OCI-LY1 (cell line): ENCODE measurements at regions not wholly inside any gene's neighbourhood (a gene's known extent, or its start where the extent isn't known, plus 50 kb on each side); places are given as distances from the start of the nearest gene placed in this dataset.

Source experiments
- H2AFZ ChIP-seq: fragments of 200-600 bp; sonication (generic), shearing (Covaris generic); 2 replicates; pipeline ENCODE4 v1.6.0; 2014; ENCODE audit warnings: antibody characterized with exemption, mild to moderate bottlenecking, low read length
- H3F3A ChIP-seq: fragments of 200-600 bp; sonication (generic), shearing (Covaris generic); 2 replicates; pipeline ENCODE4 v1.6.0; 2014; ENCODE audit warnings: mild to moderate bottlenecking, antibody characterized with exemption, low read length, moderate library complexity; ENCODE audit not compliant: insufficient read depth
- H3K27ac ChIP-seq: fragments of 200-600 bp; sonication (generic); 2 replicates; pipeline ENCODE4 v1.5.1; 2014; ENCODE audit warnings: low read length, mixed run types, mild to moderate bottlenecking, low read depth; ENCODE audit not compliant: poor library complexity, severe bottlenecking
- H3K27me3 ChIP-seq: fragments of 200-600 bp; sonication (generic); 2 replicates; pipeline ENCODE4 v1.6.0; 2014; ENCODE audit warnings: antibody characterized with exemption, mild to moderate bottlenecking, low read length, moderate library complexity; ENCODE audit not compliant: insufficient read depth
- H3K36me3 ChIP-seq: fragments of 200-600 bp; sonication (generic); 2 replicates; pipeline ENCODE4 v1.6.1; 2014; ENCODE audit warnings: mild to moderate bottlenecking, antibody characterized with exemption, low read length, moderate library complexity, mixed read lengths; ENCODE audit not compliant: insufficient read depth
- H3K4me1 ChIP-seq: fragments of 200-600 bp; sonication (generic); 2 replicates; pipeline ENCODE4 v1.5.1; 2014; ENCODE audit warnings: mild to moderate bottlenecking, low read length, moderate library complexity; ENCODE audit not compliant: insufficient read depth, severe bottlenecking
- H3K4me2 ChIP-seq: fragments of 200-600 bp; sonication (generic), shearing (Covaris generic); 2 replicates; pipeline ENCODE4 v1.6.1; 2014; ENCODE audit warnings: low read length
- H3K4me3 ChIP-seq: fragments of 200-600 bp; sonication (generic); 2 replicates; pipeline ENCODE4 v1.5.1; 2014; ENCODE audit warnings: low read length, low read depth, mild to moderate bottlenecking, mixed read lengths; ENCODE audit not compliant: poor library complexity, severe bottlenecking
- H3K79me2 ChIP-seq: fragments of 200-600 bp; shearing (Covaris generic); 2 replicates; pipeline ENCODE4 v1.6.1; 2016; ENCODE audit warnings: mixed run types, low read length, mixed read lengths; ENCODE audit not compliant: insufficient read depth
- H3K9ac ChIP-seq: fragments of 200-600 bp; sonication (generic), shearing (Covaris generic); 2 replicates; pipeline ENCODE4 v1.6.1; 2014; ENCODE audit warnings: mild to moderate bottlenecking, low read length, mixed read lengths
- H3K9me2 ChIP-seq: fragments of 200-600 bp; sonication (generic), shearing (Covaris generic); 2 replicates; pipeline ENCODE4 v1.6.1; 2014; ENCODE audit warnings: low read depth, mild to moderate bottlenecking, low read length, mixed read lengths
- H3K9me3 ChIP-seq: fragments of 200-600 bp; shearing (Covaris generic); 2 replicates; pipeline ENCODE4 v1.6.1; 2014; ENCODE audit warnings: low read length, mixed read lengths
- H4K20me1 ChIP-seq: fragments of 200-600 bp; sonication (generic), shearing (Covaris generic); 2 replicates; pipeline ENCODE4 v1.6.0; 2016; ENCODE audit warnings: mild to moderate bottlenecking, low read length; ENCODE audit not compliant: insufficient read depth
- CTCF ChIP-seq: fragments of 200-600 bp; sonication (generic), shearing (Covaris generic); IDR thresholded peaks from 2 replicates; pipeline ENCODE4 v1.5.1; 2017; ENCODE audit warnings: mild to moderate bottlenecking, antibody characterized with exemption, low read length, moderate library complexity, mixed read lengths
- EZH2 ChIP-seq: fragments of 200-600 bp; sonication (generic), shearing (Covaris generic); IDR thresholded peaks from 2 replicates; pipeline ENCODE4 v1.8.0; 2017; ENCODE audit warnings: borderline replicate concordance, mixed run types, mild to moderate bottlenecking, antibody characterized with exemption, low read length, moderate library complexity, mixed read lengths

- no peaks in the 10 kb centered on the region for H3K9me2 ChIP-seq
- no peaks in the 10 kb centered on the region for H3K36me3 ChIP-seq
- H3K9me3 ChIP-seq, result no peaks in the 10 kb centered on the region
- no peak overlapping the region for H3K4me3 ChIP-seq
- no peak overlapping the region for H3K9ac ChIP-seq
- no peak overlapping the region for H3K4me2 ChIP-seq
- no peaks in the 10 kb centered on the region for H4K20me1 ChIP-seq
- H3K27ac ChIP-seq, result no peak overlapping the region
- no peak overlapping the region for H2AFZ ChIP-seq
- no peaks in the 10 kb centered on the region for H3F3A ChIP-seq
- H3K27me3 ChIP-seq, result no peaks in the 10 kb centered on the region
- no peaks in the 10 kb centered on the region for H3K4me1 ChIP-seq
- TF ChIP-seq EZH2, result no peak
- TF ChIP-seq CTCF, result no peak
- H3K79me2 ChIP-seq, result no peaks in the 10 kb centered on the region
Measured at GRCh38 chr3:6362406-6362805, 498.5 kb upstream of the GRM7 start.

GRCh38 chr3:6367171-6367570 is 493.7 kb upstream of the GRM7 start:
- no peak overlapping the region for H3K9ac ChIP-seq
- H3K4me3 ChIP-seq, result no peak overlapping the region
- TF ChIP-seq EZH2 (no peak), CTCF (no peak)

GRCh38 chr3:6392123-6392522 is 468.8 kb upstream of the GRM7 start:
- Histone ChIP-seq H3K27ac (no peak overlapping the region), H3K9me2 (no peaks in the 10 kb centered on the region), H3K9me3 (no peaks in the 10 kb centered on the region), H3K36me3 (no peaks in the 10 kb centered on the region), H3K4me1 (no peaks in the 10 kb centered on the region), H3K4me2 (no peak overlapping the region), H2AFZ (no peak overlapping the region), H3K79me2 (no peaks in the 10 kb centered on the region; the same call in 1 of the 2 replicates), H4K20me1 (no peaks in the 10 kb centered on the region), H3K9ac (no peak overlapping the region), H3F3A (no peaks in the 10 kb centered on the region), H3K4me3 (no peak overlapping the region), H3K27me3 (no peaks in the 10 kb centered on the region)
- TF ChIP-seq EZH2, result no peak
- no peak for TF ChIP-seq CTCF

More at GRCh38 chr3:6367171-6367570, 493.7 kb upstream of the GRM7 start:
- Histone ChIP-seq H3K79me2 (no peaks in the 10 kb centered on the region), H3F3A (no peaks in the 10 kb centered on the region), H3K36me3 (no peaks in the 10 kb centered on the region), H3K27ac (no peak overlapping the region), H3K4me1 (no peaks in the 10 kb centered on the region), H3K9me3 (no peaks in the 10 kb centered on the region), H3K4me2 (no peak overlapping the region), H4K20me1 (no peaks in the 10 kb centered on the region), H2AFZ (no peak overlapping the region), H3K27me3 (no peaks in the 10 kb centered on the region), H3K9me2 (no peaks in the 10 kb centered on the region)
